K562 (cell line): ENCODE measurements at regions not wholly inside any gene's neighbourhood (a gene's known extent, or its start where the extent isn't known, plus 50 kb on each side); places are given as distances from the start of the nearest gene placed in this dataset.
A peak's percentile ranks its signal among the peaks of the same experiment; 100 is the strongest.

Experiments used
- ATAC-seq: fragments of 200-7000 bp; cut with Tn5 transposase; 3 replicates; pipeline ENCODE4 v1.9.1; 2020; ENCODE audit warnings: moderate library complexity
- BruUV-seq: library from RNA; stranded (reverse); fragments of 400-500 nt; replicated peaks from 2 replicates; lab custom pipeline; 2021; lab: Mats Ljungman, UMichigan
- CTCF ChIA-PET: fragments of 300-600 bp; formaldehyde crosslinking; extraction: SDS; loops from one replicate; lab custom pipeline; 2021; ENCODE audit warnings: low intra/inter-chr PET ratio; lab: Yijun Ruan, JAX
- POLR2A ChIA-PET: fragments of 300-600, 350-650 bp; sonication (Branson Sonifier 250); formaldehyde crosslinking; extraction: SDS; loops from one replicate; lab custom pipeline; 2021; ENCODE audit warnings: antibody characterized with exemption, inconsistent platforms; lab: Yijun Ruan, JAX
- DNase-seq, 4 experiments: peaks; one replicate each; pipeline versions ENCODE4 v3.0.0 to v3.0.0-alpha.2; 2011 to 2018; ENCODE audit warnings: low spot score in 3 of 4, mixed read lengths in 3 of 4; ENCODE audit errors: extremely low read depth in 1 of 4
- FAIRE-seq: peaks from 2 replicates; lab custom pipeline; 2011; peaks lifted over from hg19 to GRCh38; lab: Jason Lieb, UNC
- H2AFZ ChIP-seq: 2 replicates; pipeline ENCODE4 v1.6.0; 2011; ENCODE audit warnings: low read depth, low read length, control low read depth, inconsistent platforms
- H3K27ac ChIP-seq: fragments of 200-600 bp; 3 replicates; pipeline ENCODE4 v1.8.0; 2011; ENCODE audit warnings: low read depth, mild to moderate bottlenecking, control low read depth, inconsistent platforms, low read length, moderate library complexity, mixed read lengths; ENCODE audit errors: extremely low read depth
- H3K27me3 ChIP-seq, 2 experiments: fragments of 300-600 bp in 1 of 2; 2 replicates in 1 of 2; 3 replicates in 1 of 2; pipeline versions ENCODE4 v1.6.0 to v1.8.0; 2011; ENCODE audit warnings: inconsistent platforms in 2 of 2, low read length in 2 of 2, mild to moderate bottlenecking in 1 of 2, mixed read lengths in 1 of 2, moderate library complexity in 1 of 2; ENCODE audit not compliant: control insufficient read depth in 2 of 2, insufficient read depth in 2 of 2
- H3K36me3 ChIP-seq: fragments of 300-600 bp; 3 replicates; pipeline ENCODE4 v1.8.0; 2011; ENCODE audit warnings: mild to moderate bottlenecking, low read length, inconsistent platforms; ENCODE audit not compliant: control insufficient read depth, insufficient read depth
- H3K4me1 ChIP-seq, 2 experiments: fragments of 200-600 bp in 1 of 2; replicated peaks in 1 of 2; 2 replicates in 1 of 2; 3 replicates in 1 of 2; pipeline versions ENCODE4 v1.5.1 to v1.8.0; 2011; ENCODE audit warnings: inconsistent platforms in 2 of 2, low read length in 2 of 2, mild to moderate bottlenecking in 1 of 2, mixed read lengths in 1 of 2, moderate library complexity in 1 of 2; ENCODE audit not compliant: control insufficient read depth in 2 of 2, insufficient read depth in 2 of 2
- H3K4me2 ChIP-seq: 2 replicates; pipeline ENCODE4 v1.6.1; 2011; ENCODE audit warnings: low read length, control low read depth, inconsistent platforms, mixed read lengths; ENCODE audit not compliant: insufficient read depth
- H3K4me3 ChIP-seq: fragments of 200-600 bp; sonication (generic), shearing (Covaris generic); 2 replicates; pipeline ENCODE4 v1.5.1; 2016; ENCODE audit warnings: control low read depth, inconsistent platforms
- H3K79me2 ChIP-seq: fragments of 200-600 bp; 3 replicates; pipeline ENCODE4 v1.8.0; 2011; ENCODE audit warnings: low read length, inconsistent platforms; ENCODE audit not compliant: control insufficient read depth, insufficient read depth
- H3K9ac ChIP-seq, 2 experiments: 2 replicates each; pipeline versions ENCODE4 v1.6.0 to v1.6.1; 2011; ENCODE audit warnings: low read depth in 2 of 2, low read length in 2 of 2, control low read depth in 1 of 2, inconsistent platforms in 1 of 2, mild to moderate bottlenecking in 1 of 2, mixed read lengths in 1 of 2; ENCODE audit not compliant: insufficient read depth in 1 of 2
- H3K9me1 ChIP-seq: one replicate; pipeline ENCODE4 v1.6.0; 2011; ENCODE audit warnings: inconsistent platforms, mild to moderate bottlenecking, low read length, moderate library complexity; ENCODE audit not compliant: control insufficient read depth, insufficient read depth
- H3K9me3 ChIP-seq: replicated peaks from 2 replicates; pipeline ENCODE4 v1.5.1; 2011; ENCODE audit warnings: low read depth, low read length, inconsistent platforms; ENCODE audit not compliant: control insufficient read depth, insufficient read depth
- H4K20me1 ChIP-seq: replicated peaks from 2 replicates; pipeline ENCODE4 v1.6.1; 2011; ENCODE audit warnings: low read length, inconsistent platforms, mixed read lengths; ENCODE audit not compliant: control insufficient read depth, insufficient read depth
- ARID2 ChIP-seq: fragments of 450-650 bp; IDR thresholded peaks from 2 replicates; pipeline ENCODE4 v1.6.1; 2017; ENCODE audit warnings: antibody characterized with exemption, mild to moderate bottlenecking
- CBX1 ChIP-seq: sonication (generic); IDR thresholded peaks from 2 replicates; pipeline ENCODE4 v1.6.1; 2016; ENCODE audit warnings: antibody characterized with exemption, low read depth, mild to moderate bottlenecking
- CEBPZ ChIP-seq: fragments of 150-350 bp; IDR thresholded peaks from 2 replicates; pipeline ENCODE4 v1.6.1; 2014; ENCODE audit warnings: low read depth, mild to moderate bottlenecking, low read length, borderline replicate concordance
- E2F4 ChIP-seq: sonication (generic); formaldehyde crosslinking; IDR thresholded peaks from 2 replicates; pipeline ENCODE4 v1.8.0; 2022; ENCODE audit warnings: mild to moderate bottlenecking, low read depth, missing genetic modification reagents
- FOXK2 ChIP-seq, 2 experiments: fragments of 450-650 bp; IDR thresholded peaks in 1 of 2; conservative IDR thresholded peaks in 1 of 2; 2 replicates each; pipeline ENCODE4 v1.6.1; 2016; ENCODE audit warnings: low read depth in 2 of 2, mild to moderate bottlenecking in 1 of 2
- GTF2E2 ChIP-seq: fragments of 200-800 bp; sonication (Bioruptor generic); IDR thresholded peaks from 2 replicates; pipeline ENCODE4 v1.6.1; 2016; ENCODE audit warnings: missing genetic modification characterization, missing compliant biosample characterization
- MCM5 ChIP-seq: fragments of 450-650 bp; IDR thresholded peaks from 2 replicates; pipeline ENCODE4 v1.6.1; 2016; ENCODE audit warnings: low read depth
- NFIC ChIP-seq: fragments of 450-650 bp; IDR thresholded peaks from 2 replicates; pipeline ENCODE4 v1.6.1; 2017; ENCODE audit warnings: mild to moderate bottlenecking, inconsistent platforms
- NR2C1 ChIP-seq, 2 experiments: fragments of 450-650 bp; IDR thresholded peaks; 2 replicates each; pipeline ENCODE4 v1.6.1; 2017; ENCODE audit warnings: mild to moderate bottlenecking in 2 of 2, antibody characterized with exemption in 1 of 2, inconsistent platforms in 1 of 2, missing compliant biosample characterization in 1 of 2, missing genetic modification characterization in 1 of 2
- OTX1 ChIP-seq: fragments of 450-650 bp; formaldehyde crosslinking; IDR thresholded peaks from 2 replicates; pipeline ENCODE4 v1.4.0; 2022; ENCODE audit warnings: mild to moderate bottlenecking
- RBM25 ChIP-seq: fragments of 200-400 bp; formaldehyde crosslinking; IDR thresholded peaks from 2 replicates; pipeline ENCODE4 v1.6.1; 2018; ENCODE audit warnings: low read length, low read depth, moderate library complexity; ENCODE audit not compliant: severe bottlenecking
- SMARCB1 ChIP-seq: IDR thresholded peaks from 2 replicates; pipeline ENCODE4 v1.6.1; 2011; ENCODE audit warnings: improper control_type of control experiment, low read depth; ENCODE audit not compliant: insufficient read length
- SREBF2 ChIP-seq: sonication (generic); formaldehyde crosslinking; IDR thresholded peaks from 2 replicates; pipeline ENCODE4 v1.4.0; 2020; ENCODE audit warnings: mild to moderate bottlenecking, missing genetic modification reagents
- XRCC4 ChIP-seq: IDR thresholded peaks from one replicate; pipeline ENCODE4 v1.6.1; 2011; ENCODE audit not compliant: insufficient read depth, insufficient read length; ENCODE audit errors: extremely low read depth
- ZNF197 ChIP-seq: fragments of 200-800 bp; sonication (Bioruptor generic); IDR thresholded peaks from 2 replicates; pipeline ENCODE4 v1.6.1; 2016; ENCODE audit warnings: low read depth, missing genetic modification characterization, missing compliant biosample characterization
- ZNF668 ChIP-seq: fragments of 250-450 bp; sonication (Bioruptor Pico); IDR thresholded peaks from 2 replicates; pipeline ENCODE4 v1.8.0; 2022; ENCODE audit warnings: mild to moderate bottlenecking, inconsistent platforms
- ZSCAN29 ChIP-seq: fragments of 450-650 bp; IDR thresholded peaks from 2 replicates; pipeline ENCODE4 v1.6.1; 2017
- ZZZ3 ChIP-seq: fragments of 450-650 bp; IDR thresholded peaks from 2 replicates; pipeline ENCODE4 v1.6.1; 2016; ENCODE audit warnings: antibody characterized with exemption, mild to moderate bottlenecking, moderate library complexity
- WGBS: fragments of 100-300 bp; shearing (Covaris generic); methylation state at CpG from one replicate; pipeline ENCODE4 v1.1.6; 2016; ENCODE audit warnings: low coverage, mixed read lengths; ENCODE audit not compliant: insufficient coverage; ENCODE audit errors: missing lambda C conversion rate; 5-methylcytosine and 5-hydroxymethylcytosine counted together
- in situ Hi-C: fragments of 300-500 bp; cut with MboI; formaldehyde crosslinking; loops from 4 replicates; pipeline ENCODE4 v1.15.0; 2018; ENCODE audit warnings: inconsistent platforms, mixed read lengths
- intact Hi-C: fragments of 100-400 bp; cut with micrococcal nuclease; formaldehyde crosslinking; loops from 2 replicates; pipeline ENCODE4 v1.14.2; 2022
- TF ChIP-seq, protein P1 (sequence below): sonication (generic); formaldehyde crosslinking; IDR thresholded peaks from 2 replicates; pipeline ENCODE4 v1.9.0; 2022; ENCODE audit warnings: mild to moderate bottlenecking, missing genetic modification reagents

DNA sequence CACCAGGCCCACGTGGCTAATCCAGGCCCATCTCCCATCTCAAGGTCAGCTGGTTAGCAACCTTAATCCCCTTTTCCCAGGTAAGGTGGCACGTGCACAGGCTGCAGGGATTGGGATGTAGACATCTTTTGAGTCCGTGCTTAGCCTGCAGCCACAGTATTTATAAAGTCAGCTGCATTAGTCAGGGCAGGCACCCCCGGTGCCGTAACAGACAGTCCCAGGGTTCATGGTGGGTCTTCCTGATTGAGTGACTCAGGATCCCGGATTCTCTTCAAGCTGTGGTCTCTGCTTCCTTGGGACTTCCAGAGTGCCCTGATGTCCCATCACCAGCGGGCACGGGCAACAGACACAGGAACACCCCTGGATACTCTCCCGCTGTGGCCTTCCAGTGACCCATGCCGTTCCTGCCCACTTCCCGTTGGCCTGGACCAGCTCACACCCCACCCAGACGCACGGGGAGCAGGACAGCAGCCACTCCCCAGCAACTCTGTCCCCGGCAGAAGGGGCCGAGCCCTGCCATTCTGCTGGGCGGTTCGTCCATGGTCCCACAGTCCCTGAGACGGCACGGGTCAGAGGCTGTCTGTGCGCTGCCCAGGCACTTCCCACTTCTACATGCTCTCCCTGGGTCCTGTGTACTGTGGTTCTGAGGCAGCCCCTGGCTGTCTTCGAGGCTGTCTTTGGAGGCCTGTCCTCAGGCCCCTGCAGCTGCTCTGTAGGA is 248.6 kb upstream of the GSE1 start:
- Histone ChIP-seq H3K4me3 (no peak overlapping the region), H2AFZ (no peak overlapping the region), H3K9me1 (peaks cover 2% of the 10 kb centered on the region), H3K79me2 (no peaks in the 10 kb centered on the region; the same call in 2 of the 3 replicates), H3K4me1 (peaks cover 21 to 78% of the 10 kb centered on the region in 2 experiments), H3K9me3 (no peaks in the 10 kb centered on the region), H3K4me2 (no peak overlapping the region), H3K27me3 (no peaks in the 10 kb centered on the region), H4K20me1 (no peaks in the 10 kb centered on the region), H3K27ac (no peak overlapping the region), H3K9ac (peak overlapping the region in 1 of 2 experiments; percentile 80; a peak in 2 of 4 replicates), H3K36me3 (no peaks in the 10 kb centered on the region)
- ATAC-seq (peak; percentile 19), FAIRE-seq (no peak), DNase-seq (no peak)
- 75% methylated on average over 21 of the region's 21 CpGs for WGBS
- no TSS peak for BruUV-seq
- in situ Hi-C loops (loop anchor here (10.0 kb wide), 1 partner anchor 250 kb away; the partner anchor contains the start of gene CIBAR2), intact Hi-C loops (no loop called here)
- ChIA-PET CTCF (no interaction called here), POLR2A (interaction anchor here (1.5 to 1.6 kb wide), 3 partner anchors 16 to 26 kb away, joined by 3 to 5 read pairs (median 3); no protein-coding TSS in a partner anchor)
- TF ChIP-seq RBM25 (no peak), OTX1 (no peak), ZZZ3 (no peak), GTF2E2 (no peak), ZNF197 (no peak), CEBPZ (no peak), ZSCAN29 (no peak), SREBF2 (no peak), XRCC4 (no peak), FOXK2 (conservative IDR thresholded peaks at IDR 0.05 in 1 of 2, IDR thresholded peaks at IDR 0.05 in 1 of 2; ENCODE audit: low read depth in 2 of 2) (no peak), ARID2 (no peak), ZNF668 (CRISPR knock-in tag) (no peak), MCM5 (no peak), NFIC (no peak), NR2C1 (IDR thresholded peaks at IDR 0.05) (no peak), NR2C1 (tag; IDR thresholded peaks at IDR 0.05) (no peak), CBX1 (no peak), SMARCB1 (no peak), E2F4 (CRISPR knock-in tag) (no peak)
- TF ChIP-seq, protein P1, sequence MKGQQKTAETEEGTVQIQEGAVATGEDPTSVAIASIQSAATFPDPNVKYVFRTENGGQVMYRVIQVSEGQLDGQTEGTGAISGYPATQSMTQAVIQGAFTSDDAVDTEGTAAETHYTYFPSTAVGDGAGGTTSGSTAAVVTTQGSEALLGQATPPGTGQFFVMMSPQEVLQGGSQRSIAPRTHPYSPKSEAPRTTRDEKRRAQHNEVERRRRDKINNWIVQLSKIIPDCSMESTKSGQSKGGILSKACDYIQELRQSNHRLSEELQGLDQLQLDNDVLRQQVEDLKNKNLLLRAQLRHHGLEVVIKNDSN: no peak
